ENCODE measurements at regions not wholly inside any gene's neighbourhood (a gene's known extent, or its start where the extent isn't known, plus 50 kb on each side); places are given as distances from the start of the nearest gene placed in this dataset.

- TF ChIP-seq FOXJ3 (CRISPR knock-in tag; IDR thresholded peaks at IDR 0.05), result no peak
- no peak for TF ChIP-seq ELF1 (IDR thresholded peaks at IDR 0.05)
- no peak for TF ChIP-seq EP300 (IDR thresholded peaks at IDR 0.05; ENCODE audit: borderline replicate concordance in 1 of 2, low read depth in 1 of 2, low read length in 1 of 2)
- TF ChIP-seq IRF3 (IDR thresholded peaks at IDR 0.05; ENCODE audit: low read depth, low read length), result no peak
- TF ChIP-seq POLR2AphosphoS5 (IDR thresholded peaks at IDR 0.05; ENCODE audit: low read depth, low read length), result no peak
- TF ChIP-seq REST (IDR thresholded peaks at IDR 0.05; ENCODE audit: low read depth, low read length), result no peak
- no peak for TF ChIP-seq MXI1 (IDR thresholded peaks at IDR 0.05; ENCODE audit: low read depth, low read length)
- TF ChIP-seq RFX5 (IDR thresholded peaks at IDR 0.05; ENCODE audit: low read length), result no peak
- DNase-seq, result no peak
- WGBS (ENCODE audit: low lambda C conversion rate), result 2% methylated on average over 1 of the region's 1 CpG
- CTCF ChIA-PET, result no interaction called here
- H3K9me3 ChIP-seq, result no peaks in the 10 kb centered on the region
- no peaks in the 10 kb centered on the region for H3K36me3 ChIP-seq (replicated peaks in 1 of 2; ENCODE audit: control insufficient read depth in 1 of 2, insufficient read depth in 2 of 2, low read length in 1 of 2)
- no peaks in the 10 kb centered on the region for H3K9me2 ChIP-seq
- no peak overlapping the region for H3K4me3 ChIP-seq (ENCODE audit: low read depth in 2 of 2, low read length in 1 of 2)
- H2AFZ ChIP-seq (ENCODE audit: low read depth), result no peak overlapping the region
- H3K79me2 ChIP-seq (ENCODE audit: insufficient read depth), result no peaks in the 10 kb centered on the region
- no peak overlapping the region for H3K27ac ChIP-seq (ENCODE audit: low read depth in 2 of 2, low read length in 1 of 2)
- H3K4me2 ChIP-seq, result no peak overlapping the region
- peaks cover 0 to 8% of the 10 kb centered on the region in 2 experiments; a peak in 1 of 4 replicates for H3K4me1 ChIP-seq (ENCODE audit: control insufficient read depth in 1 of 2, insufficient read depth in 2 of 2, low read depth in 1 of 2, low read length in 1 of 2)
- no peak overlapping the region for H3K9ac ChIP-seq
- POLR2A ChIA-PET, result no interaction called here
- no peaks in the 10 kb centered on the region for H4K20me1 ChIP-seq (ENCODE audit: insufficient read depth)
- H3F3A ChIP-seq (replicated peaks; ENCODE audit: insufficient read depth), result peaks cover 4% of the 10 kb centered on the region
- no peaks in the 10 kb centered on the region; the same call in 1 of the 2 replicates for H3K27me3 ChIP-seq (ENCODE audit: insufficient read depth)
These were observed 218.3 kb downstream of the AHR start for GRCh38 chr7:17516771-17517170.

GRCh38 chr7:17520941-17521340, 222.5 kb downstream of the AHR start:
- Histone ChIP-seq H3K4me2 (peak overlapping the region; percentile 38; the same call in 1 of the 2 replicates), H3K9me2 (no peaks in the 10 kb centered on the region), H3K27ac (ENCODE audit: low read depth in 2 of 2, low read length in 1 of 2) (peak overlapping the region in 1 of 2 experiments; percentile 73; a peak in 2 of 4 replicates), H3K79me2 (ENCODE audit: insufficient read depth) (no peaks in the 10 kb centered on the region), H4K20me1 (ENCODE audit: insufficient read depth) (no peaks in the 10 kb centered on the region), H3K9me3 (no peaks in the 10 kb centered on the region), H2AFZ (ENCODE audit: low read depth) (0 out of 2 replicates have a peak overlapping the region, but pooled peaks have one; percentile 53), H3F3A (replicated peaks; ENCODE audit: insufficient read depth) (peaks cover 9% of the 10 kb centered on the region), H3K9ac (no peak overlapping the region), H3K27me3 (ENCODE audit: insufficient read depth) (no peaks in the 10 kb centered on the region; the same call in 1 of the 2 replicates), H3K4me1 (ENCODE audit: control insufficient read depth in 1 of 2, insufficient read depth in 2 of 2, low read depth in 1 of 2, low read length in 1 of 2) (peaks cover 0 to 16% of the 10 kb centered on the region in 2 experiments; a peak in 1 of 4 replicates), H3K36me3 (replicated peaks in 1 of 2; ENCODE audit: control insufficient read depth in 1 of 2, insufficient read depth in 2 of 2, low read length in 1 of 2) (no peaks in the 10 kb centered on the region), H3K4me3 (ENCODE audit: low read depth in 2 of 2, low read length in 1 of 2) (no peak overlapping the region)
- ChIA-PET POLR2A (no interaction called here), CTCF (no interaction called here)
- 0% methylated on average over 1 of the region's 1 CpG for WGBS (ENCODE audit: low lambda C conversion rate)
- TF ChIP-seq NRF1 (IDR thresholded peaks at IDR 0.05; ENCODE audit: low read depth, low read length), result no peak
- no peak for TF ChIP-seq USF1 (IDR thresholded peaks at IDR 0.05; ENCODE audit: borderline replicate concordance, low read depth)
- no peak for TF ChIP-seq EP300 (IDR thresholded peaks at IDR 0.05; ENCODE audit: borderline replicate concordance in 1 of 2, low read depth in 1 of 2, low read length in 1 of 2)
- TF ChIP-seq RXRA (IDR thresholded peaks at IDR 0.05; ENCODE audit: borderline replicate concordance, low read depth), result no peak
- TF ChIP-seq RAD21 (IDR thresholded peaks at IDR 0.05; ENCODE audit: low read length), result no peak
- no peak for TF ChIP-seq MXI1 (IDR thresholded peaks at IDR 0.05; ENCODE audit: low read depth, low read length)
- no peak for TF ChIP-seq TEAD4 (IDR thresholded peaks at IDR 0.05; ENCODE audit: borderline replicate concordance, insufficient read depth)
- no peak for TF ChIP-seq GATA2 (CRISPR knock-in tag; IDR thresholded peaks at IDR 0.05)
- TF ChIP-seq CHD2 (IDR thresholded peaks at IDR 0.05; ENCODE audit: low read length, partially characterized antibody), result no peak
- TF ChIP-seq MEF2A (IDR thresholded peaks at IDR 0.05; ENCODE audit: borderline replicate concordance, low read depth), result no peak
- no peak for TF ChIP-seq NFIC (IDR thresholded peaks at IDR 0.05; ENCODE audit: borderline replicate concordance)
- TF ChIP-seq USF2 (IDR thresholded peaks at IDR 0.05; ENCODE audit: borderline replicate concordance, low read depth, low read length), result no peak
- TF ChIP-seq RCOR1 (IDR thresholded peaks at IDR 0.05; ENCODE audit: low read length), result no peak
- no peak for TF ChIP-seq IRF3 (IDR thresholded peaks at IDR 0.05; ENCODE audit: low read depth, low read length)
- no peak for TF ChIP-seq TCF12 (IDR thresholded peaks at IDR 0.05)
- no peak for TF ChIP-seq EZH2phosphoT487 (IDR thresholded peaks at IDR 0.05; ENCODE audit: borderline replicate concordance, low read depth)
- TF ChIP-seq POLR2AphosphoS5 (IDR thresholded peaks at IDR 0.05; ENCODE audit: low read depth, low read length), result no peak
- DNase-seq, result no peak

Data from SK-N-SH (cell line).